ENCODE measurements at regions not wholly inside any gene's neighbourhood (a gene's known extent, or its start where the extent isn't known, plus 50 kb on each side); places are given as distances from the start of the nearest gene placed in this dataset.

- H3K4me3 ChIP-seq (ENCODE audit: low read length) = no peak overlapping the region
- DNase-seq (ENCODE audit: low read depth) = no peak
- no peak for TF ChIP-seq CTCF (IDR thresholded peaks at IDR 0.05; ENCODE audit: insufficient read depth, low read depth, low read length, missing control alignments)
Observed at GRCh38 chr10:4176500-4177281, 391.7 kb upstream of the KLF6 start.

GRCh38 chr10:4174197-4174596 lies 389.2 kb upstream of the KLF6 start:
- TF ChIP-seq CTCF (IDR thresholded peaks at IDR 0.05; ENCODE audit: insufficient read depth, low read depth, low read length, missing control alignments) = no peak
- H3K4me3 ChIP-seq (ENCODE audit: low read length) = no peak overlapping the region
- DNase-seq (ENCODE audit: low read depth) = no peak

- no peak overlapping the region for H3K4me3 ChIP-seq (ENCODE audit: low read length)
- TF ChIP-seq CTCF (IDR thresholded peaks at IDR 0.05; ENCODE audit: insufficient read depth, low read depth, low read length, missing control alignments) = no peak
- peak; percentile 73 for DNase-seq (ENCODE audit: low read depth)
Observed at GRCh38 chr10:4170633-4171314, 385.8 kb upstream of the KLF6 start.

GRCh38 chr10:4170181-4170580 lies 385.2 kb upstream of the KLF6 start:
- DNase-seq (ENCODE audit: low read depth) = no peak
- no peak overlapping the region for H3K4me3 ChIP-seq (ENCODE audit: low read length)
- TF ChIP-seq CTCF (IDR thresholded peaks at IDR 0.05; ENCODE audit: insufficient read depth, low read depth, low read length, missing control alignments) = no peak

GRCh38 chr10:4169448-4169847 lies 384.4 kb upstream of the KLF6 start:
- no peak overlapping the region for H3K4me3 ChIP-seq (ENCODE audit: low read length)
- TF ChIP-seq CTCF (IDR thresholded peaks at IDR 0.05; ENCODE audit: insufficient read depth, low read depth, low read length, missing control alignments) = no peak
- no peak for DNase-seq (ENCODE audit: low read depth)

- TF ChIP-seq CTCF (IDR thresholded peaks at IDR 0.05; ENCODE audit: insufficient read depth, low read depth, low read length, missing control alignments) = no peak
Observed at GRCh38 chr10:4167216-4167615, 382.2 kb upstream of the KLF6 start.

More at GRCh38 chr10:4167216-4167615, 382.2 kb upstream of the KLF6 start:
- no peak overlapping the region for H3K4me3 ChIP-seq (ENCODE audit: low read length)
- DNase-seq (ENCODE audit: low read depth) = no peak
